ENCODE measurements at regions not wholly inside any gene's neighbourhood (a gene's known extent, or its start where the extent isn't known, plus 50 kb on each side); places are given as distances from the start of the nearest gene placed in this dataset.

GRCh38 chr5:6006838-6007314 lies 371.5 kb downstream of the MED10 start:
- DNase-seq (ENCODE audit: low read depth) = no peak

GRCh38 chr5:6003040-6003825 lies 375.1 kb downstream of the MED10 start:
- DNase-seq (ENCODE audit: low read depth) = no peak

GRCh38 chr5:6000867-6001266 lies 377.5 kb downstream of the MED10 start:
- DNase-seq (ENCODE audit: low read depth) = no peak

- DNase-seq (ENCODE audit: low read depth) = no peak
These were observed 382.5 kb downstream of the MED10 start for GRCh38 chr5:5995819-5996218.

GRCh38 chr5:5986492-5987178 lies 391.7 kb downstream of the MED10 start:
- DNase-seq (ENCODE audit: low read depth) = no peak

- DNase-seq (ENCODE audit: low read depth) = no peak
These were observed 393.0 kb downstream of the MED10 start for GRCh38 chr5:5985332-5985731.

GRCh38 chr5:5983261-5983980 lies 394.9 kb downstream of the MED10 start:
- no peak for DNase-seq (ENCODE audit: low read depth)

GRCh38 chr5:5981562-5981961 lies 396.8 kb downstream of the MED10 start:
- DNase-seq (ENCODE audit: low read depth) = no peak

- no peak for DNase-seq (ENCODE audit: low read depth)
These were observed 397.8 kb downstream of the MED10 start for GRCh38 chr5:5980538-5980895.

GRCh38 chr5:5979761-5980537 lies 398.4 kb downstream of the MED10 start:
- no peak for DNase-seq (ENCODE audit: low read depth)

GRCh38 chr5:5979377-5979760 lies 399.0 kb downstream of the MED10 start:
- DNase-seq (ENCODE audit: low read depth) = no peak

- DNase-seq (ENCODE audit: low read depth) = no peak
These were observed 399.6 kb downstream of the MED10 start for GRCh38 chr5:5978501-5979376.

GRCh38 chr5:5971203-5971602 lies 407.1 kb downstream of the MED10 start:
- no peak for DNase-seq (ENCODE audit: low read depth)

GRCh38 chr5:5969942-5970483 lies 408.3 kb downstream of the MED10 start:
- no peak for DNase-seq (ENCODE audit: low read depth)

- no peak for DNase-seq (ENCODE audit: low read depth)
These were observed 409.4 kb downstream of the MED10 start for GRCh38 chr5:5968981-5969380.

- no peak for DNase-seq (ENCODE audit: low read depth)
These were observed 410.4 kb downstream of the MED10 start for GRCh38 chr5:5967944-5968343.

- no peak for DNase-seq (ENCODE audit: low read depth)
These were observed 411.0 kb downstream of the MED10 start for GRCh38 chr5:5967373-5967772.

GRCh38 chr5:5965132-5965531 lies 413.2 kb downstream of the MED10 start:
- DNase-seq (ENCODE audit: low read depth) = no peak

GRCh38 chr5:5964347-5964746 lies 414.0 kb downstream of the MED10 start:
- DNase-seq (ENCODE audit: low read depth) = no peak

GRCh38 chr5:5957737-5958136 lies 420.6 kb downstream of the MED10 start:
- DNase-seq (ENCODE audit: low read depth) = no peak

GRCh38 chr5:5954275-5954598 lies 424.1 kb downstream of the MED10 start:
- DNase-seq (ENCODE audit: low read depth) = no peak

Data from RPMI7951 (cell line).